Rectal smooth muscle tissue (tissue), 1 donor: ENCODE measurements at regions not wholly inside any gene's neighbourhood (a gene's known extent, or its start where the extent isn't known, plus 50 kb on each side); places are given as distances from the start of the nearest gene placed in this dataset.

Experiments
- H3K27ac ChIP-seq: one replicate; pipeline ENCODE4 v1.7.0; 2013; ENCODE audit warnings: low read depth, low read length, inconsistent platforms
- H3K27me3 ChIP-seq: one replicate; pipeline ENCODE4 v1.7.0; 2013; ENCODE audit warnings: low read length; ENCODE audit not compliant: control insufficient read depth, insufficient read depth
- H3K36me3 ChIP-seq: one replicate; pipeline ENCODE4 v1.7.0; 2013; ENCODE audit warnings: low read length; ENCODE audit not compliant: control insufficient read depth, insufficient read depth
- H3K4me1 ChIP-seq: one replicate; pipeline ENCODE4 v1.7.0; 2013; ENCODE audit warnings: low read length; ENCODE audit not compliant: control insufficient read depth, insufficient read depth
- H3K4me3 ChIP-seq: one replicate; pipeline ENCODE4 v1.7.0; 2013; ENCODE audit warnings: low read length
- H3K9ac ChIP-seq: one replicate; pipeline ENCODE4 v1.7.0; 2013; ENCODE audit warnings: low read length

- H3K27ac ChIP-seq = no peak overlapping the region
- no peaks in the 10 kb centered on the region for H3K36me3 ChIP-seq
- H3K27me3 ChIP-seq = no peaks in the 10 kb centered on the region
- no peak overlapping the region for H3K4me3 ChIP-seq
- no peak overlapping the region for H3K9ac ChIP-seq
- no peaks in the 10 kb centered on the region for H3K4me1 ChIP-seq
Measured at GRCh38 chr12:114789821-114790220, 105.8 kb upstream of the TBX3 start.

- Histone ChIP-seq H3K36me3 (no peaks in the 10 kb centered on the region), H3K27ac (no peak overlapping the region), H3K4me3 (no peak overlapping the region), H3K4me1 (no peaks in the 10 kb centered on the region), H3K27me3 (no peaks in the 10 kb centered on the region), H3K9ac (no peak overlapping the region)
Measured at GRCh38 chr12:114789276-114789675, 105.3 kb upstream of the TBX3 start.

GRCh38 chr12:114784526-114784925, 100.6 kb upstream of the TBX3 start:
- no peaks in the 10 kb centered on the region for H3K27me3 ChIP-seq
- H3K36me3 ChIP-seq = no peaks in the 10 kb centered on the region
- H3K4me1 ChIP-seq = no peaks in the 10 kb centered on the region
- H3K4me3 ChIP-seq = no peak overlapping the region
- H3K9ac ChIP-seq = no peak overlapping the region
- H3K27ac ChIP-seq = no peak overlapping the region

DNA sequence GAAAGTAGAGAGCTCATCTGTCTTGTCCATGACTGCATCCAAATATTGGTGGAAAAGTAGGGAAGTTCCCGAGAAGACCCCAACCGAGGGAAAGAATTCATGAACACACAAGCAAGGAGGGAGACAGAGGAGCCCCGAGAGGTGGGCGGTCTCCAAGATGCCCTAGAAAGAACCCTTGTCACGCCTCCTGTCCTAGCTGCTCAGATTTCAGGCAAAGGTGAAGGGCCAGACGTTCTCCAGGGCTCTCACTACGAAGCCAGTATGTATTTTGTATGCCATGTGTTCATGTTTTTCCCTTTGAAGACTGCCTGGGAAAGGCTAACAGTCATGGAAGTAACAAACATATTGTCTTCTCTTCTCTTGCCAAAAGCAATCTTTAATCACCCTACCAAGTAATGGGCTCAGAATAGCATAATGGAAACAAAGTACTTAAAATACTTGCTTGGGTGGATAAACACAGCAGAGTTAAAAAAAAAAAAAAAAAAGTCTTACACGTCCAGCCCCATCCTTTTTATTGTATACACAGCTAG, 99.2 kb upstream of the TBX3 start:
- no peak overlapping the region for H3K27ac ChIP-seq
- no peaks in the 10 kb centered on the region for H3K36me3 ChIP-seq
- no peak overlapping the region for H3K4me3 ChIP-seq
- no peak overlapping the region for H3K9ac ChIP-seq
- H3K4me1 ChIP-seq = no peaks in the 10 kb centered on the region
- no peaks in the 10 kb centered on the region for H3K27me3 ChIP-seq

DNA sequence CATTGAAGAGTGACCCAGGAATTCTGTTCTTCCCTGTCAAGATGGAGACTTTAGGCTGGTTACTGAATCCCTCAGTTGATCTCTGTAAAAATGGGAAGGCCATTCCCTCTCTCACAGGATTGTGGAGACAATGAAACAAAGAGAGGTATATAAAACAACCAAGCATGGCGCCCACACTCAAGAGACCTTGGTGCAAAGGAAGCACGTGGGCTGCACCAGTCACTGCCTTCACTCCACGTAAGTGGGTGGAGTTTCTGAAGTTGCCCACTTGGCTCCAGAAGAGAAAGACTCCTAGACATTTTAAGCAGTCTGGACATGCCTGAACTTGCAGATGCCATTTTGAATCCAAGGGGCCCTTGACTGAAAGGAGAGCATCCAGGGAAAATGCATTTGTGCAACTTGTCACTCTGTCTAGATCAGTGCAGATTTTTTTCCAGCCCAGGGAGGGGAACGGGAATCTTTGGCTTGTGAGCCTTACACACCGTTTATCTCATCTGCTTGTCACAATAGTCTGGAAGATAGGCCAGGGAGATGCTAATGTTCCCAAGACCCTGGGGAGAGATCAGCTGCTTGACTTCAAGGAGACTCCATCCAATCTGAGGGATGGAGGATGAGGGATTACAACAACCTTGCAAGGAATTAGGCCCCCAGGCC, 96.9 kb upstream of the TBX3 start:
- no peaks in the 10 kb centered on the region for H3K36me3 ChIP-seq
- no peaks in the 10 kb centered on the region for H3K27me3 ChIP-seq
- no peak overlapping the region for H3K9ac ChIP-seq
- no peak overlapping the region for H3K27ac ChIP-seq
- H3K4me1 ChIP-seq = no peaks in the 10 kb centered on the region
- H3K4me3 ChIP-seq = no peak overlapping the region

- no peaks in the 10 kb centered on the region for H3K4me1 ChIP-seq
- no peak overlapping the region for H3K4me3 ChIP-seq
- H3K9ac ChIP-seq = no peak overlapping the region
- no peak overlapping the region for H3K27ac ChIP-seq
- H3K27me3 ChIP-seq = no peaks in the 10 kb centered on the region
- H3K36me3 ChIP-seq = no peaks in the 10 kb centered on the region
Measured at GRCh38 chr12:114779647-114780046, 95.7 kb upstream of the TBX3 start.

DNA sequence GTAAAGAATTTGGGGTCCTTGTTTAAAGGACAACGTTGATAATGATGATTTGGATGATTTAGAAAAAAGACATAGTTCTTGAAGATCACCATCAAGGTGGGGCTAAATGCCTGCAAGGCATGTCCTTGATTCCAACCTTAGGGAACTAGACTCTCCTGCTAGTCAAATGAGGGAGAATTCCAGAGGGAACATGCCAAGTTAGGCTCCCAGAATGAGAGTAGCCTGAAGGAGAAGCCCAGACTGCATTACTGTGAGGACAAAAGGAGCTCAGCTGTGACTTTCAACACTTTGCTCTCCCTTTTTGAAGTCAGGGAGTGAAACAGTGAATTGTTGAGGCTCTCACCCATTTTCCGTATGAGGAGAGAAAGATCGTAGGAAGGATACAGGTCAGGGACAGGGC, 95.2 kb upstream of the TBX3 start:
- no peak overlapping the region for H3K4me3 ChIP-seq
- H3K9ac ChIP-seq = no peak overlapping the region
- H3K4me1 ChIP-seq = no peaks in the 10 kb centered on the region
- no peak overlapping the region for H3K27ac ChIP-seq
- H3K36me3 ChIP-seq = no peaks in the 10 kb centered on the region
- H3K27me3 ChIP-seq = no peaks in the 10 kb centered on the region

DNA sequence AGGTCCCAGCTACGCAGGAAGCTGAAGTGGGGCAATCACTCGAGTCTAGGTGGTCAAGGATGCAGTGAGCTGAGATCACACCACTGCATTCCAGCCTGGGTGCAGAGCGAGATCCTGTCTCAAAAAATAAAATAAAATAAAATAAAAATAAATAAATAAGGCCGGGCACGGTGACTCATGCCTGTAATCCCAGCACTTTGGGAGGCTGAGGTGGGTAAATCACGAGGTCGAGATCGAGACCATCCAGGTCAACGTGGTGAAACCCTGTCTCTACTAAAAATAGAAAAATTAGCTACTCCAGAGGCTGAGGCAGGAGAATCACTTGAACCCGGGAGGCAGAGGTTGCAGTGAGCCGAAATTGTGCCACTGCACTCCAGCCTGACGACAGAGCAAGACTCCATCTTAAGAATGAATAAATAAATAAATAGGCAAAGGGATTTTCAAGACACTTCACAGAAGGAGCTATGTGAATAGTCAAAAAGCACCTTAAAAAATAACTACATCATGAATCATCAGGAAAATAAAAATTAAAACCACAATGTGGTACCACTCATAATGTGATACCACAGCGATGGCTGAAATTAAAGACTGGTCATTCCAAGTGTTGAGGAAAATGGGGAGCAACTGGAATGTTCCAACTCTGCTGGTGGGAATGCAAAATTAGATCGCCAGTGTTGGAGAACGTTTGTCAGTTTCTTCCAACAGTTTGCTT, 92.9 kb upstream of the TBX3 start:
- Histone ChIP-seq H3K4me1 (no peaks in the 10 kb centered on the region), H3K27me3 (no peaks in the 10 kb centered on the region), H3K9ac (no peak overlapping the region), H3K36me3 (no peaks in the 10 kb centered on the region), H3K4me3 (no peak overlapping the region), H3K27ac (no peak overlapping the region)

- no peaks in the 10 kb centered on the region for H3K4me1 ChIP-seq
- H3K36me3 ChIP-seq = no peaks in the 10 kb centered on the region
- H3K27ac ChIP-seq = no peak overlapping the region
- H3K4me3 ChIP-seq = no peak overlapping the region
- no peak overlapping the region for H3K9ac ChIP-seq
- no peaks in the 10 kb centered on the region for H3K27me3 ChIP-seq
Measured at GRCh38 chr12:114774699-114775098, 90.7 kb upstream of the TBX3 start.

GRCh38 chr12:114774197-114774596, 90.2 kb upstream of the TBX3 start:
- H3K27ac ChIP-seq = no peak overlapping the region
- no peaks in the 10 kb centered on the region for H3K27me3 ChIP-seq
- H3K9ac ChIP-seq = no peak overlapping the region
- no peaks in the 10 kb centered on the region for H3K4me1 ChIP-seq
- H3K36me3 ChIP-seq = no peaks in the 10 kb centered on the region
- no peak overlapping the region for H3K4me3 ChIP-seq

GRCh38 chr12:114770323-114770722, 86.3 kb upstream of the TBX3 start:
- Histone ChIP-seq H3K9ac (no peak overlapping the region), H3K27me3 (no peaks in the 10 kb centered on the region), H3K36me3 (no peaks in the 10 kb centered on the region), H3K27ac (no peak overlapping the region), H3K4me1 (no peaks in the 10 kb centered on the region), H3K4me3 (no peak overlapping the region)

GRCh38 chr12:114769634-114770033, 85.7 kb upstream of the TBX3 start:
- H3K36me3 ChIP-seq = no peaks in the 10 kb centered on the region
- H3K27ac ChIP-seq = no peak overlapping the region
- no peaks in the 10 kb centered on the region for H3K4me1 ChIP-seq
- no peak overlapping the region for H3K4me3 ChIP-seq
- H3K9ac ChIP-seq = no peak overlapping the region
- no peaks in the 10 kb centered on the region for H3K27me3 ChIP-seq
